ENCODE measurements at regions not wholly inside any gene's neighbourhood (a gene's known extent, or its start where the extent isn't known, plus 50 kb on each side); places are given as distances from the start of the nearest gene placed in this dataset.

GRCh38 chr1:29784276-29785136 lies 548.2 kb downstream of the PTPRU start:
- peak; percentile 38 for DNase-seq
- Histone ChIP-seq H3K4me3 (no peak overlapping the region), H3K36me3 (no peaks in the 10 kb centered on the region), H3K27me3 (replicated peaks in 1 of 7) (peaks cover 0 to 53% (median 0%) of the 10 kb centered on the region in 7 donors), H3K27ac (no peak overlapping the region), H3K9me3 (no peaks in the 10 kb centered on the region), H3K4me1 (no peaks in the 10 kb centered on the region)
- WGBS, 5 donors, result 60 to 68% (median 64%) methylated on average over 10 of the region's 10 CpGs
- TF ChIP-seq POLR2A (IDR thresholded peaks at IDR 0.05) (no peak), POLR2AphosphoS5 (IDR thresholded peaks at IDR 0.05) (no peak), CTCF (IDR thresholded peaks at IDR 0.05 in 8 of 11, conservative IDR thresholded peaks at IDR 0.05 in 3 of 11) (no peak)
- intact Hi-C loops (cut with DNase I; ENCODE audit: low total_unique reads), result no loop called here

GRCh38 chr1:29783508-29784275 lies 547.4 kb downstream of the PTPRU start:
- intact Hi-C loops (cut with DNase I; ENCODE audit: low total_unique reads), result no loop called here
- Histone ChIP-seq H3K27me3 (replicated peaks in 1 of 7) (peaks cover 0 to 56% (median 3%) of the 10 kb centered on the region in 7 donors), H3K36me3 (no peaks in the 10 kb centered on the region), H3K4me3 (no peak overlapping the region), H3K27ac (no peak overlapping the region), H3K4me1 (no peaks in the 10 kb centered on the region), H3K9me3 (no peaks in the 10 kb centered on the region)
- DNase-seq, result peak; percentile 34
- no peak for TF ChIP-seq POLR2A (IDR thresholded peaks at IDR 0.05)
- no peak for TF ChIP-seq CTCF (IDR thresholded peaks at IDR 0.05 in 8 of 11, conservative IDR thresholded peaks at IDR 0.05 in 3 of 11)
- no peak for TF ChIP-seq POLR2AphosphoS5 (IDR thresholded peaks at IDR 0.05)
- 65 to 83% (median 76%) methylated on average over 11 to 17 of the region's 17 CpGs for WGBS, 5 donors

GRCh38 chr1:29782846-29783507 lies 546.7 kb downstream of the PTPRU start:
- no peak for TF ChIP-seq CTCF (IDR thresholded peaks at IDR 0.05 in 8 of 11, conservative IDR thresholded peaks at IDR 0.05 in 3 of 11)
- no peak for TF ChIP-seq POLR2A (IDR thresholded peaks at IDR 0.05)
- H3K4me1 ChIP-seq, result no peaks in the 10 kb centered on the region
- peak; percentile 41 for DNase-seq
- H3K27ac ChIP-seq, result no peak overlapping the region
- H3K27me3 ChIP-seq (replicated peaks in 1 of 7), result peaks cover 0 to 57% (median 6%) of the 10 kb centered on the region in 7 donors
- intact Hi-C loops (cut with DNase I; ENCODE audit: low total_unique reads), result no loop called here
- no peak overlapping the region for H3K4me3 ChIP-seq
- no peaks in the 10 kb centered on the region for H3K9me3 ChIP-seq
- WGBS, 5 donors, result 65 to 78% (median 77%) methylated on average over 6 of the region's 6 CpGs
- no peaks in the 10 kb centered on the region for H3K36me3 ChIP-seq

Data from spleen (tissue), 11 donors.